ENCODE measurements at regions not wholly inside any gene's neighbourhood (a gene's known extent, or its start where the extent isn't known, plus 50 kb on each side); places are given as distances from the start of the nearest gene placed in this dataset.
A peak's percentile ranks its signal among the peaks of the same experiment; 100 is the strongest.

- TF ChIP-seq CTCF (IDR thresholded peaks at IDR 0.05) (peak; percentile 58), EZH2 (IDR thresholded peaks at IDR 0.05; ENCODE audit: borderline replicate concordance, insufficient read depth, low read depth, low read length, poor library complexity, severe bottlenecking) (no peak)
- Histone ChIP-seq H3K27me3 (replicated peaks in 1 of 4; ENCODE audit: control extremely low read depth in 1 of 4, control insufficient read depth in 3 of 4, insufficient read depth in 4 of 4, low read length in 3 of 4) (no peaks in the 10 kb centered on the region), H3K4me2 (replicated peaks; ENCODE audit: low read depth, low read length, poor library complexity, severe bottlenecking) (no peak overlapping the region), H2AFZ (ENCODE audit: insufficient read depth, low read depth, low read length, poor library complexity, severe bottlenecking) (no peak overlapping the region), H3K79me2 (ENCODE audit: control insufficient read depth, insufficient read depth, low read length) (no peaks in the 10 kb centered on the region), H4K20me1 (ENCODE audit: control insufficient read depth, insufficient read depth, low read length, poor library complexity, severe bottlenecking) (no peaks in the 10 kb centered on the region), H3K36me3 (replicated peaks in 1 of 2; ENCODE audit: control extremely low read depth in 1 of 2, control insufficient read depth in 1 of 2, extremely low read depth in 1 of 2, insufficient read depth in 2 of 2, low read length in 1 of 2) (no peaks in the 10 kb centered on the region), H3K9me3 (ENCODE audit: control extremely low read depth in 1 of 3, control insufficient read depth in 2 of 3, insufficient read depth in 1 of 3, low read length in 2 of 3) (no peaks in the 10 kb centered on the region), H3K27ac (ENCODE audit: low read length in 2 of 2) (no peak overlapping the region), H3K4me1 (ENCODE audit: control insufficient read depth in 2 of 2, insufficient read depth in 2 of 2, low read length in 2 of 2) (no peaks in the 10 kb centered on the region), H3K4me3 (ENCODE audit: control extremely low read depth in 1 of 5, extremely low read depth in 1 of 5, insufficient read depth in 1 of 5, low read depth in 2 of 5, low read length in 4 of 5) (no peak overlapping the region), H3K9ac (ENCODE audit: low read length) (no peak overlapping the region)
- peak; percentile 2 for DNase-seq
- 100% methylated on average over 1 of the region's 3 CpGs for WGBS (ENCODE audit: insufficient coverage)
- no peak overlapping the region for H3K27ac Mint-ChIP-seq
- ChIA-PET POLR2A (no interaction called here), CTCF (no interaction called here)
- H3K9me3 Mint-ChIP-seq (ENCODE audit: insufficient read depth): no peaks in the 10 kb centered on the region
- intact Hi-C loops (cut with micrococcal nuclease): loop anchor here (5.0 kb wide), 1 partner anchor 236 kb away; no protein-coding TSS in a partner anchor
- H3K27me3 Mint-ChIP-seq: no peaks in the 10 kb centered on the region
- ATAC-seq (ENCODE audit: low read depth): no peak
- no peaks in the 10 kb centered on the region for H3K4me1 Mint-ChIP-seq
- no peak overlapping the region for H3K4me3 Mint-ChIP-seq
These were observed 147.5 kb upstream of the FGF10 start for GRCh38 chr5:44536650-44537260.

- H3K27me3 Mint-ChIP-seq: no peaks in the 10 kb centered on the region
- no peak overlapping the region for H3K27ac Mint-ChIP-seq
- ChIA-PET POLR2A (no interaction called here), CTCF (no interaction called here)
- DNase-seq (no peak), ATAC-seq (ENCODE audit: low read depth) (no peak)
- WGBS (ENCODE audit: insufficient coverage): 100% methylated on average over 1 of the region's 3 CpGs
- peaks cover 4% of the 10 kb centered on the region for H3K9me3 Mint-ChIP-seq (ENCODE audit: insufficient read depth)
- Histone ChIP-seq H3K4me2 (replicated peaks; ENCODE audit: low read depth, low read length, poor library complexity, severe bottlenecking) (no peak overlapping the region), H3K27me3 (replicated peaks in 1 of 4; ENCODE audit: control extremely low read depth in 1 of 4, control insufficient read depth in 3 of 4, insufficient read depth in 4 of 4, low read length in 3 of 4) (no peaks in the 10 kb centered on the region), H3K79me2 (ENCODE audit: control insufficient read depth, insufficient read depth, low read length) (no peaks in the 10 kb centered on the region), H3K27ac (ENCODE audit: low read length in 2 of 2) (no peak overlapping the region), H3K9me3 (ENCODE audit: control extremely low read depth in 1 of 3, control insufficient read depth in 2 of 3, insufficient read depth in 1 of 3, low read length in 2 of 3) (no peaks in the 10 kb centered on the region), H2AFZ (ENCODE audit: insufficient read depth, low read depth, low read length, poor library complexity, severe bottlenecking) (no peak overlapping the region), H4K20me1 (ENCODE audit: control insufficient read depth, insufficient read depth, low read length, poor library complexity, severe bottlenecking) (no peaks in the 10 kb centered on the region), H3K9ac (ENCODE audit: low read length) (no peak overlapping the region), H3K4me3 (ENCODE audit: control extremely low read depth in 1 of 5, extremely low read depth in 1 of 5, insufficient read depth in 1 of 5, low read depth in 2 of 5, low read length in 4 of 5) (no peak overlapping the region), H3K4me1 (ENCODE audit: control insufficient read depth in 2 of 2, insufficient read depth in 2 of 2, low read length in 2 of 2) (no peaks in the 10 kb centered on the region), H3K36me3 (replicated peaks in 1 of 2; ENCODE audit: control extremely low read depth in 1 of 2, control insufficient read depth in 1 of 2, extremely low read depth in 1 of 2, insufficient read depth in 2 of 2, low read length in 1 of 2) (no peaks in the 10 kb centered on the region)
- H3K4me1 Mint-ChIP-seq: no peaks in the 10 kb centered on the region
- H3K4me3 Mint-ChIP-seq: no peak overlapping the region
- intact Hi-C loops (cut with micrococcal nuclease): loop anchor here (5.0 kb wide), 1 partner anchor 237 kb away; no protein-coding TSS in a partner anchor
- TF ChIP-seq CTCF (IDR thresholded peaks at IDR 0.05): no peak
These were observed 146.4 kb upstream of the FGF10 start for GRCh38 chr5:44535621-44536020.
